Endothelial cell of umbilical vein (primary cell): ENCODE measurements at regions not wholly inside any gene's neighbourhood (a gene's known extent, or its start where the extent isn't known, plus 50 kb on each side); places are given as distances from the start of the nearest gene placed in this dataset.

Source experiments
- EZH2 ChIP-seq: IDR thresholded peaks from 2 replicates; pipeline ENCODE4 v1.6.1; 2012; ENCODE audit warnings: borderline replicate concordance, low read depth, mild to moderate bottlenecking, moderate library complexity, low read length, inconsistent platforms; ENCODE audit not compliant: severe bottlenecking
- FOS ChIP-seq: IDR thresholded peaks from 2 replicates; pipeline ENCODE4 v1.6.1; 2011; ENCODE audit warnings: mild to moderate bottlenecking, low read length, moderate library complexity, borderline replicate concordance; ENCODE audit not compliant: insufficient read depth
- GATA2 ChIP-seq: IDR thresholded peaks from 2 replicates; pipeline ENCODE4 v1.7.0; 2011; ENCODE audit warnings: low read depth, mild to moderate bottlenecking, moderate library complexity, mixed read lengths, low read length; ENCODE audit not compliant: insufficient read length, insufficient read depth
- JUN ChIP-seq: IDR thresholded peaks from 2 replicates; pipeline ENCODE4 v1.6.1; 2011; ENCODE audit warnings: borderline replicate concordance, low read depth; ENCODE audit not compliant: insufficient read length, insufficient read depth
- MYC ChIP-seq: IDR thresholded peaks from one replicate; pipeline ENCODE4 v1.6.1; 2011; ENCODE audit warnings: mild to moderate bottlenecking, low read depth, low read length
- POLR2AphosphoS5 ChIP-seq: IDR thresholded peaks from 2 replicates; pipeline ENCODE4 v1.6.1; 2012; ENCODE audit warnings: low read depth, mild to moderate bottlenecking, control low read depth, low read length, moderate library complexity; ENCODE audit not compliant: insufficient read depth
- TF ChIP-seq, protein P1 (sequence below), 2 donors: IDR thresholded peaks; 1 replicate in 1 of 2; 2 replicates in 1 of 2; pipeline ENCODE4 v1.5.1; 2011; ENCODE audit warnings: low read length in 2 of 2, mild to moderate bottlenecking in 2 of 2, moderate library complexity in 2 of 2, control low read depth in 1 of 2, inconsistent platforms in 1 of 2, low read depth in 1 of 2; ENCODE audit not compliant: insufficient read depth in 1 of 2; ENCODE audit errors: extremely low read depth in 1 of 2
- TF ChIP-seq, protein P2 (sequence below): IDR thresholded peaks from 2 replicates; pipeline ENCODE4 v1.6.1; 2011; ENCODE audit not compliant: insufficient read depth, insufficient read length

DNA sequence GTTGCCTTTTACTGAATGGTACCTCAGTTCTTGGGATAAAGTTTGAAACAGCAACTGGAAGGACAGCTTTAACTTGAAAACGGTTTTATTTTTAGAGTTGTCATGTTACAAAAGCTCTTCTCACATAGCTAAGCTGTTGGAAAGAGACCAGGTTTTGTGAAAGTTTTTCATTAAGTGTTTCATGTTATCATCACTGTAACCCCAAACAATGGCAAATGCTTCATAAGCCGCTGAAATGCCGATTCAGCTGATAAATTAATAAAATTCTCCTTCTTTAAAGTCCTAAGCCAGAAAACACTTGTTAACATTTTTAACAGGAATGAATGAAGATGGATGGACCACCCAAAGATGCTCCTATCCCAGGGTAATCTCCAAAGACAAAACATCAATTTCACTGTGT lies 76.1 kb upstream of the IRF2 start:
- TF ChIP-seq, protein P1, sequence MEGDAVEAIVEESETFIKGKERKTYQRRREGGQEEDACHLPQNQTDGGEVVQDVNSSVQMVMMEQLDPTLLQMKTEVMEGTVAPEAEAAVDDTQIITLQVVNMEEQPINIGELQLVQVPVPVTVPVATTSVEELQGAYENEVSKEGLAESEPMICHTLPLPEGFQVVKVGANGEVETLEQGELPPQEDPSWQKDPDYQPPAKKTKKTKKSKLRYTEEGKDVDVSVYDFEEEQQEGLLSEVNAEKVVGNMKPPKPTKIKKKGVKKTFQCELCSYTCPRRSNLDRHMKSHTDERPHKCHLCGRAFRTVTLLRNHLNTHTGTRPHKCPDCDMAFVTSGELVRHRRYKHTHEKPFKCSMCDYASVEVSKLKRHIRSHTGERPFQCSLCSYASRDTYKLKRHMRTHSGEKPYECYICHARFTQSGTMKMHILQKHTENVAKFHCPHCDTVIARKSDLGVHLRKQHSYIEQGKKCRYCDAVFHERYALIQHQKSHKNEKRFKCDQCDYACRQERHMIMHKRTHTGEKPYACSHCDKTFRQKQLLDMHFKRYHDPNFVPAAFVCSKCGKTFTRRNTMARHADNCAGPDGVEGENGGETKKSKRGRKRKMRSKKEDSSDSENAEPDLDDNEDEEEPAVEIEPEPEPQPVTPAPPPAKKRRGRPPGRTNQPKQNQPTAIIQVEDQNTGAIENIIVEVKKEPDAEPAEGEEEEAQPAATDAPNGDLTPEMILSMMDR (IDR thresholded peaks at IDR 0.05; ENCODE audit: extremely low read depth in 1 of 2, insufficient read depth in 1 of 2, low read depth in 1 of 2, low read length in 2 of 2): no peak
- TF ChIP-seq POLR2AphosphoS5 (no peak), EZH2 (no peak), GATA2 (no peak), MYC (no peak), JUN (no peak), FOS (no peak)
- TF ChIP-seq, protein P2, sequence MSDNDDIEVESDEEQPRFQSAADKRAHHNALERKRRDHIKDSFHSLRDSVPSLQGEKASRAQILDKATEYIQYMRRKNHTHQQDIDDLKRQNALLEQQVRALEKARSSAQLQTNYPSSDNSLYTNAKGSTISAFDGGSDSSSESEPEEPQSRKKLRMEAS: no peak
